EL (cell line): ENCODE measurements at regions not wholly inside any gene's neighbourhood (a gene's known extent, or its start where the extent isn't known, plus 50 kb on each side); places are given as distances from the start of the nearest gene placed in this dataset.
"Not testable (repeated sequence)": the region's sequence is repeated elsewhere in the genome, so short reads cannot be mapped to it uniquely, and the experiment has no call there.

Source experiments
- DNase-seq: peaks from one replicate; pipeline ENCODE4 v3.0.0-alpha.2; 2016

GRCh38 chr6:27720607-27721580 lies 191.3 kb downstream of the OR2B2 start:
- peak; percentile 67 for DNase-seq

GRCh38 chr6:27719039-27719438 lies 193.2 kb downstream of the OR2B2 start:
- peak; percentile 23 for DNase-seq

GRCh38 chr6:27706431-27706830 lies 205.8 kb downstream of the OR2B2 start:
- no peak for DNase-seq

- DNase-seq: no peak
These were observed 211.9 kb downstream of the OR2B2 start for GRCh38 chr6:27700337-27700736.

GRCh38 chr6:27694547-27694874 lies 217.7 kb downstream of the OR2B2 start:
- no peak for DNase-seq

- DNase-seq: peak; percentile 44
These were observed 218.2 kb downstream of the OR2B2 start for GRCh38 chr6:27693766-27694546.

GRCh38 chr6:27692133-27692532 lies 219.2 kb upstream of the ZNF184 start:
- DNase-seq: not testable (repeated sequence)

- peak; percentile 94 for DNase-seq
These were observed 215.2 kb upstream of the ZNF184 start for GRCh38 chr6:27688014-27688586.

GRCh38 chr6:27687154-27688013 lies 214.5 kb upstream of the ZNF184 start:
- peak; percentile 87 for DNase-seq

GRCh38 chr6:27685279-27685678 lies 212.4 kb upstream of the ZNF184 start:
- no peak for DNase-seq

GRCh38 chr6:27684264-27685211 lies 211.6 kb upstream of the ZNF184 start:
- peak; percentile 88 for DNase-seq

GRCh38 chr6:27679964-27680694 lies 207.2 kb upstream of the ZNF184 start:
- no peak for DNase-seq

- DNase-seq: no peak
These were observed 206.5 kb upstream of the ZNF184 start for GRCh38 chr6:27679308-27679963.

GRCh38 chr6:27678469-27678868 lies 205.6 kb upstream of the ZNF184 start:
- DNase-seq: no peak

- DNase-seq: no peak
These were observed 202.0 kb upstream of the ZNF184 start for GRCh38 chr6:27674882-27675281.

- DNase-seq: peak; percentile 84
These were observed 199.4 kb upstream of the ZNF184 start for GRCh38 chr6:27672113-27672799.

GRCh38 chr6:27669624-27670301 lies 196.9 kb upstream of the ZNF184 start:
- no peak for DNase-seq

- peak; percentile 19 for DNase-seq
These were observed 196.4 kb upstream of the ZNF184 start for GRCh38 chr6:27669295-27669623.
